Frontal cortex (tissue), 3 donors: ENCODE measurements at regions not wholly inside any gene's neighbourhood (a gene's known extent, or its start where the extent isn't known, plus 50 kb on each side); places are given as distances from the start of the nearest gene placed in this dataset.
"Not testable (repeated sequence)": the region's sequence is repeated elsewhere in the genome, so short reads cannot be mapped to it uniquely, and the experiment has no call there.

Source experiments
- DNase-seq, 2 donors: peaks; one replicate each; pipeline ENCODE4 v3.0.0; 2012; ENCODE audit warnings: low spot score in 2 of 2
- FAIRE-seq: peaks from 2 replicates; lab custom pipeline; 2012; peaks lifted over from hg19 to GRCh38; lab: Jason Lieb, UNC
- donor health status: control.
- donor health status: control.
- donor health status: control.

GRCh38 chr1:34365295-34365694 lies 188.6 kb downstream of the C1orf94 start:
- DNase-seq (no peak), FAIRE-seq (no peak)

DNA sequence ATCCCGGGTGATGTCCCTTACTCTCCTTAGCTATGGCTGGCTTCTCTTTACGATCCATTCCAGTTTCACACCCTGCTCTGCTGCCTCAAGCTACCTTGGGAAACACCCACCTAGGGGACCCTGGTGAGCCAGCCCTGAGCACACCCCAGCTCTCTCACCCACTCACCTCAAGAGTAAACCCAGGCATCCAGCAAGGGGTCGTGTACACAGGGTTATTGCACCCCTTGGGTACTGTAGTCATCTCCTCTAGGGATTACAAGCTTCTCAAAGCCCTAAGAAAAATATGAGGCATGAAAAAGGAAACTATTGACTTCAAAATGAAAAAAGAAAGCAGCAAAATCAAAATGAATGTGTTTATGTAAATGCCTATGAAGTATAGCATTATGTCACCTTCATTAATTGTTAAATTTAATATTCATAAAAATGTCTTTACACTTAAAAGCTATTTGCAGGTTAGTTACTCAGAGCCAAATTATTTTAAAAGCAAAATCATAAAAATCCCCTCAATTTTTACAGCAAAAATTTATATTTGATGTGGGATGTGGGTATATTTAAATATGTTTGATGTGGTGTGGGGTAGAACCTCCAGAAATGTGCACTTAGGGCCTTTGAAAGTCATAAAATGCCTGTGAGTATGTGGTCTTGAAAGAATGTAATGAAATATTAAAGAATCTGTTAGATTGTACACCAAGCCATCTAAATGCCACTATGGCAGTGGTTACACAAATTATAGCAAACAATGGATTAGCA lies 190.3 kb downstream of the C1orf94 start:
- DNase-seq (no peak), FAIRE-seq (no peak)

- FAIRE-seq (no peak), DNase-seq (no peak)
Observed at GRCh38 chr1:34367954-34368353, 191.2 kb downstream of the C1orf94 start.

DNA sequence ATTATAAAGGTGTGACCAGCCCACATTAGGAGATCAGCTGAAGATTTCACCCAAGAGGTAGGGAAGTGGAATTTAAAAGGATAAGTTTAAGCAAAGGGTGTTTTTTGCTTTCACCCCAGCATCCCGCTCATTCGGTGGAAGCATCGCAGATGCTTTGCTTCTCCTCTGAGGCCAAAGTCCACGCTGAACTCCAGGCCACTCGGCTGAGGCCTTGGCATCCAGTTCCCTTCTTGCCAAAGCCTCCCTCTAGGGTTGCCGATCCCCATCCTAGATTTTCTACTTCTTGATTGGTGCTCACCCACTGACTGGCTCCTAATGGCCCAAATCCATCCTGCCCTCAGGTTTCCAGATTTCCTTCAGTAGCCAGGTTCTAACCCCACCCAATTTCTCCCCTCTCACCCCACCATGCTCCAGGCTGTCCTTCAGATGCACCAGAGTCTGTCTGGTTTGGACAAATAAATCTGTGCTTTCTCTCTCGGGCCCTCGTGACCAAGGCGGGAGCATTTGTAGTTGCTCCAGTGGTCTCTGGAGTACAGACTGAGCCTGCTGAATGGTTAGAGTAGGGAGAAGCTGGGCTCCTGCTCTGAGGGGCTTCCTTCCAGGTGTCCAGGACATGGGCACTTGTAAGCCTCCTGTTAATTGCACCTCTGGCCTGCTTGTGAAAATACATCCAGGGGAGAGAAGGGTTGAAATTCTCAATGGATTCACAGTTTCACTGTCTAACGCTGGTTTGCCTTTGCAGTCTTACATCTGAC lies 193.2 kb downstream of the C1orf94 start:
- DNase-seq, result no peak
- no peak for FAIRE-seq

GRCh38 chr1:34370748-34371147 lies 194.0 kb downstream of the C1orf94 start:
- no peak for FAIRE-seq
- DNase-seq, result no peak

- not testable (repeated sequence) for FAIRE-seq, DNase-seq
Observed at GRCh38 chr1:34371179-34371578, 194.5 kb downstream of the C1orf94 start.

- no peak for FAIRE-seq
Observed at GRCh38 chr1:34371829-34372532, 195.3 kb downstream of the C1orf94 start.

GRCh38 chr1:34372891-34373290 lies 196.2 kb downstream of the C1orf94 start:
- no peak for DNase-seq

More at GRCh38 chr1:34371829-34372532, 195.3 kb downstream of the C1orf94 start:
- DNase-seq, result no peak

DNA sequence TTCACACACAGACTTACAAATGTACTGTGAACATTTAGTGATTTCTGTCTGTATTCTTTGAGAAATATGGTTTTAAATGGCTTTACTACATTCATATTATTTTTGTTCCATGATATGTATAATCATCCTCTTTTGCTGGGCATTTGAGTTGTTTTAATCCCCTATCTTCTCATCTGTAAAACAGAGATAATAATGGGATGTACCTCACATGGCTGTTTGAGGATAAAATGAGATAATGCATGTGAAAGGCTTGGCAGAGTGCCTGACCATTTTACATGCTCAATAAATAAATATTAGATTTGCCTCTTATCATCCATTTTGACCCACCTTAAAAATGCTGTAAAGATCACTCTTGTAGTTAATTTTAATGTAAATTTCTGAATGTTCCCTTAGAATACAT lies 197.2 kb downstream of the C1orf94 start:
- DNase-seq (no peak), FAIRE-seq (no peak)

More at GRCh38 chr1:34372891-34373290, 196.2 kb downstream of the C1orf94 start:
- no peak for FAIRE-seq

DNA sequence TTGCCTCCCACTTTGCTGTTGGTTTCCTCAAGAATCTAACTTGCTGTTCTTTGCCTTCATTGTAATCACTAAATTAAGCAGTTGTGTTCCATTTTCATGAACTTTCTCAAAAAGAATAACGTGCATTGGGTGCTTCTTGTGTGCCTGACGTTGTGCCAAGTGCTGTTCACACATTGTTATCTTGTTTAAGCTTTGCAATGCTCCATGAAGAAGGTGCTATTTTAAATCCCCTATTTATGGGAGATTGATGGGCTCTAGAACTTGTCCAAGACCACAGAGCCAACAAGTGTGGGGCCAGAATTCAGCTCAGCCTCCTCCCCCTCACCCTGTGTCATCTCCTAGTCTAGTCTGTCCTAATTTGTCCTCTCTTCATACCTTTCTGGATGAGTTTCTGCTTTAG lies 199.8 kb downstream of the C1orf94 start:
- DNase-seq (no peak), FAIRE-seq (no peak)

- DNase-seq, result no peak
- no peak for FAIRE-seq
Observed at GRCh38 chr1:34378968-34379856, 202.5 kb downstream of the C1orf94 start.

GRCh38 chr1:34379911-34380310 lies 203.2 kb downstream of the C1orf94 start:
- no peak for DNase-seq
- FAIRE-seq, result no peak

DNA sequence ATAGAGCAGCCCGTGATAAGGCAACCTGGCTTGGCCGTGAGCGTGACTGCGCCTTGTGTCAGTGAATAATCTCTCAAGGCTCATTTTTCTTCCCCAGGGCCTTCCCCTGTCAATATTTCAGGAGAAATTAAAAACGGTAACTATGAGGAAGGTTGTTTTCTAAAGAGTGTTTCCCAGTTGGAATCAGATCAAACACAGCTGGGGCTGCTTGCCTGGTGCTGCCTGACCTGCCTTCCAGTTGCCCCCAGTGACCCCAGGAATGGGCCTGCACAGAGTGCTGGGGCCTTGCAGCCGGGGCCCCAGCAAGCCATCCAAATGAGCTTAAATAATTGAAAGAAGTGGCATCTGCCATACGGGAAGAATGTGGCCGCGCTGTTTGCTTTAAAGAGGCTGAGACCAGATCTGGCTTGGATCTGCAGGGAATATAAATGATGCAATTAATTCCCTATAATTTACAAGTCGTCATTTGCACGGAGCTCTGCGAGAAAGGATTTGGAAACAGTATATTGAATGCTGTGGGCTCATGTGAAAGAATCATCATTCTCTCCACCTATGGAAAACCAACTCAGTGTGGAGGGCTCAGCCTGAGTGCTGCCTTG lies 203.9 kb downstream of the C1orf94 start:
- no peak for DNase-seq
- FAIRE-seq, result no peak

DNA sequence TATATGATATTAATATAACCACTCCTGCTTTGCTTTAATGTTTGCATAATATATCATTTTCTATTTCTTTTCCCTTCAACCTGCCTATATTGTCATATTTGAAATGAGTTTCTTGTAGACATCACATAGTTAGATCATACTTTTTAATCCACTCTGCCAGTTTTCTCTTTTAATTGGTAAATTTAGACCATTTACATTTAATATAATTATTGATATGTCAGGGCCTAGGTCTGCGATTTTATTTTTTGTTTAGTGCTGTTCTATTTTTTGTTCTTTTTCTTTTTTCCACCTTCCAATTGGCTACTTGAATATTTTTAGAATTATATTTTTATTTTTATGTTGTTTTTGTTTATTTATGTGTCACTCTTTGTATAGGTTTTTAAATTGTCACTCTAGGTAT lies 213.3 kb downstream of the C1orf94 start:
- DNase-seq, result no peak
- FAIRE-seq, result no peak

DNA sequence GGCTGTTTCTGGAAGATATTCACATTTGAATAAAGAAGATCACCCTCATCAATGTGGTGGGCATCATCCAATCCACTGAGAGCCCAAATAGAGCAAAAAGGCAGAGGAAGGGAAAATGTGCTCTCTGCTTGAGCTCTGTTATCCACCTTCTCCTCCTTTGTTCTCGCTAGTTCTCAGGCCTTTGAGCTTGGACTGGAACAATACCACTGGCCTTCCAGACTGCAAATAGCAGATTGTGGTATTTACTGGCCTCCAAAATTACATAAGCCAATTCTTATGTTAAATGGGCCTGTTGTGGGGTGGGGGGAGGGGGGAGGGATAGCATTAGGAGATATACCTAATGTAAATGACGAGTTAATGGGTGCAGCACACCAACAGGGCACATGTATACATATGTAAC lies 219.3 kb downstream of the C1orf94 start:
- FAIRE-seq, result no peak
- DNase-seq, result no peak

DNA sequence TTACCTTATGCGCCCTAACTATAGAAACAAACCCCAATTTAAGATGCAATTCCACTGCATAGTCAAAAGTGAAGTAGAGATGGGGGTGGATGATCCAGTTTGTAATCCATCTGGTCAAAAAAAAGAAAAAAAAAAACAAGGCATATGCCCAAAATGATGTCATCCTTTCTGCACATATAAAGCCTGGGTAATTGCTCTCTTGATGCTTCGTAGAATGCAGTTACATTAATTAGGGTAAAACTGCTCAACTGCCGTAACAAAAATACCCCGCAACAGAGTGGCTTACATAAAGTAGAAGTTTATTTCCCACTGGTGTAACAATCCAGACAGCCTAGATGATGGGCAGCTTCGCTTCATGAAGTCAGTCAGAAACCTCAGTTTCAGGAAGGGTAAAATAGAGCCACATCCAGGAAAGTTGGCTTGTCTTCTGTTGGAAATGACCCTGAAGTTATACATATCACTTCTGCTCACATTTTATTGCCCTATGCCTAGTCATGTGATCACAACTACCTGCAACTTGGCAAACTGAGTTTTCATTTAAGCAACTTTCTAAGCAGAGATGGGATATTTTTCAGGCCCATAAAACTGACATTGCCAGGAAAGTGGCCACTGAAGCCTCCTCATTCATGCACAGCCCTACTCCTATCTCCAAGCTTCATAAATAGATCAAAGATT lies 221.7 kb downstream of the C1orf94 start:
- no peak for FAIRE-seq
- DNase-seq, result no peak

- FAIRE-seq, result no peak
- no peak for DNase-seq
Observed at GRCh38 chr1:34398916-34399275, 222.2 kb downstream of the C1orf94 start.

GRCh38 chr1:34400675-34401074 lies 224.0 kb downstream of the C1orf94 start:
- FAIRE-seq, result no peak
- no peak for DNase-seq

DNA sequence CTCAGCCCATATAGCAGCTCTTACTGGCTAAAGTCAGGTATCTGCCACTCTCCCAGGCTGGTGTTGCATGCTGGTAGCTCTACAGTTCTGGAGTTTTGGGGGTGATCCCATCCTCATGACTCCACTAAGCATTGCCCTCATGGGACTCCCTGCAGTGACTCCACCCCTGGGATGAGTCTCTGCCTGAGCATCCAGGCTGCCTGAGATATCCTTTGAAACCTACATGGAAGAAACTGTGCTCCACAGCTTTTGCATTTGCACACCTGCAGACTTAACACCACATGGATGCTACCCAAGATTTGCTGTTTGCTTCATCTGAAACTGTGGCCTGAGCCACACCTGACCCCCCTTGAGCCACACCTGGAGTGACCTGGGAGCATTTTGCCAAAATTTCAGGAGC lies 226.4 kb downstream of the C1orf94 start:
- no peak for FAIRE-seq

More for the DNA sequence above, 226.4 kb downstream of the C1orf94 start:
- DNase-seq, result no peak
